Hippocampal formation (tissue), 2 donors: ENCODE measurements at regions not wholly inside any gene's neighbourhood (a gene's known extent, or its start where the extent isn't known, plus 50 kb on each side); places are given as distances from the start of the nearest gene placed in this dataset.

Experiments used
- DNase-seq, 2 donors: peaks; one replicate each; lab custom pipeline; 2025; lab: John Stamatoyannopoulos, UW

DNA sequence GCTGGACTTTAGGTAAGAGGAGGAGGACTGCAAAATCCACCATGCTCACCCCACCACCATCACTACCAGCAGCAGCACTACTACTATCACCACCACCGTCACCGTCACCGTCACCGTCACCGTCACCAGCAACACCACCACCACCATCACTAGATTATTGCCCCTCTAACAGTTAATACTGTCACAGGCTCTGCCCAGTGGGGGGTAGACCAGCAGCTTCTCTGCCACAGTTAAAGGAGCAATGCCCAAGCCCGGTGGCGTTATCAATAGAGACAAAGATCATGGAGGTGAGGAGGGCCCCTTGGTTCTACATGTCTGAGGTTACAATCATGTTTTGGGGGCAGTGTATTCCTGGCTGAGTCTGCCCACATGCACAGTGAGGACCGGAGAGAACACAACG lies 184.4 kb upstream of the DYNLRB2 start:
- DNase-seq, result no peak

- DNase-seq, result no peak
Measured at GRCh38 chr16:80355335-80355734, 185.5 kb upstream of the DYNLRB2 start.

GRCh38 chr16:80350061-80350460 lies 190.7 kb upstream of the DYNLRB2 start:
- DNase-seq, result no peak

DNA sequence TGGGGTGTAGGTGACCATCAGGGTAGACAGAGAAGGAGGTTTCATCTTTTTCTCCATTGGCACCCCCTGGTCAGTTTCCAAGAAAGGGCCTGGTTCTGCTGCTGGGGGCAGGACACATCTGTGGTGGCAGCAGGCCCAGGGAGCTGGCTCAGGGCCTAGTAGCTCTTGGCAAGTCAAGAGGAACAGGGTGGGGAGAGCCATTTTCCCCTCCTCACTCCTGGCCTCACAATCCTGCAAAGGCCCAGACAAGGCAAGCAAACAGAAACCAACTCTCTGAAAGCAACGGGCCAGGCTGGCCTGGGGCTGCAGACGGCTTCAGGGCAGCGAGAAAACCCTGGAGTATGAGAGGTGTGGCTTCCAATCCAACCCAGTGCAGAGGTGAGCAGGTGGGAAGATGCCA lies 192.9 kb upstream of the DYNLRB2 start:
- peak; percentile 15 to 23 for DNase-seq

DNA sequence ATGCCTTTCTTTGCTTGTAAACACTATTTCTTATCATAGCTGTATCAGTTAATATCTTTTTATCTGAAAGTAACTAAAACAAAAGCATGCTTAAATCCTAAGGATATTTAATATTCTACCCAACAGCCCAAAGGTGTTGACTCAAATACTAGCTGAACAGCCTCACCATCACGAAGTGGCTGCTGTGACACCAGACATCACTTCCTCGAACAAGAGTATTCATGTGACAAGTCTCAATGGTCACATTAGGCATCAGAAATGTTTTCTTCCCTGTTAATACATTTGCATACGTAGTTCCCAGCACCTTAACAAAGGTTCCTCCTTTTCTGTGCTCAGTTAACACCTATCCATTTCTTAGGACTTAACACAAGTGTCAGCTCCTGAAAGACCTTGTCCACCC lies 193.8 kb upstream of the DYNLRB2 start:
- DNase-seq, result no peak

DNA sequence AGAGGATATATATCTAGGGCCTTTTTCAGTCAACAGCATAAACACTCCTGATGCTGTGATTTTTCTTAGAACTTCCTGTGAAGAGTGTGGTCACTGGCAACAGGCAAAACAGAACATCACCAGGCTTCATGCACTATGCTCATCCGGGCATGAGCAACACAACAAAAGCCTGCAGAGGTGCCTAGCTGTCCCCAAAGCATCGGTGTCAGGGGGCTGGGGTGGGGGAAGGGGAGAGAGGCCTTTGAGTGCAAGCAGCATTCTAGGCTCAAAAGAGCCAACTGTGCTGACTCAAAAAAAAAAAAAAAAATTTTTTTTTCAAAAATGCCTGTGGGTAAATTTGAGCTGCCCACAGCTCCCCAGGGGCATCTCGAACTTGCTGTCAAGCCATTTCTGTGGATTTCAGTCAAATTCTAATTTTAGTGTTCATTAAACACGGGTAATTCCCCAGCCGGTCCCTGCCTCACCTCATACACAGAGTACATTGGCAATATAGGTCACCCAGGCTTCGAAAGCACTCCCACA lies 194.6 kb upstream of the DYNLRB2 start:
- DNase-seq, result no peak

GRCh38 chr16:80345701-80346100 lies 195.1 kb upstream of the DYNLRB2 start:
- DNase-seq, result no peak

DNA sequence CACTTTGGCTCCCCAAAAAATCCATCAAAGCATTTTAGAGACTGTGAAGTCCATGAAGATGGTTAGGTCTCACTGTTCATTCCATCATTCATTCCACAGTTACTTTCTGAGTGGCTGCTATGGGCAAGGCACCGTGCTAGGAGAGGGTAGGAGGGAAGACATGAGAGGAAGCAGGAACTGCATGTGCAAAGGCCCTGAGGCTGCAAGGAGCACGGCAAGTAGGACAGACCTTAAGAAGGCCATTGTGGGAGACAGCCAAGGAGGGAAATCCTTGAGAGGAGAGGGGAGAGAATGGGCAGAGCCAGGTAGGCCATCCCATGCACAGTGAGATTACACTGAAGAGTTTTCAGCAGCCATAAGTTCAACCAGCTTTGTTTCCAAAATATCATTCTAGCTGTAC lies 196.2 kb upstream of the DYNLRB2 start:
- no peak for DNase-seq

GRCh38 chr16:80341263-80341662 lies 199.5 kb upstream of the DYNLRB2 start:
- no peak for DNase-seq

DNA sequence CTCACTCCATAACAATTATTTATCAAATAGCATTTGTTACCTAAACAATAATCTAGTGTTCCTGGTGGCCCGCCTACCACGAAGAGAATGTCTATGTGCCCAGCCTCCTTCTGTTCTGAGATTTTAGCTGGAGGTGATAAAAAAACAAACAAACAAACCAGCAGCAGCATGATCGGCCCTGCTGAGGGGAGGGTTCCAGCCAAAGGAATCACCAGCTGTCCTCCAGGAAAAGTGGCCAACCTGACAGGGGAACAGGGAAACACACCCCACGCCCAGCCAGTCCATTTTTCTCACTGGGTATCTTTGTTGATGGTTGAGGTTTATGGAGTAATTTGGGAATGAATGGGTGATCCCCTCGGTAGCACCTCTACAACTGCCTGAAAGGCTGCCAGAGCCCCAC lies 203.0 kb upstream of the DYNLRB2 start:
- no peak for DNase-seq

DNA sequence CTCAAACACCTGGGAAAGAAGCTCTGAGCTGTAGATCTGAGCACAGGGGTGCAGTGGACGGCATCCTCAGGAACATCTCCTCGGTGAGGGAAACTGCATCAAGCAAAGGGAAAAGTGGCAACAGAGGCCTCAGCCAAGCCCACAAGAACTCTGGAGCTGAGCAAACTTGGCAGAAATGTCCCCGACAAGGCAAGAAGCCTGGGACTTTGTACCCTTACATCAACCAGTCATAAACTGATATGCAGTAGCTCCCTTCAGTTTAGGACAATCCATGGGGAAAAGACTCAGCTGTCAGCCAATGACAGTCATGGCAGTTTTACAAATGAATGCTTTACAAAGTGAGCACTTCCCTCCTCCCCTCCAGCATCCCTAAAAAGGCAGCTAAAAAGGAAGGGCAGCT lies 210.0 kb upstream of the DYNLRB2 start:
- DNase-seq, result no peak

DNA sequence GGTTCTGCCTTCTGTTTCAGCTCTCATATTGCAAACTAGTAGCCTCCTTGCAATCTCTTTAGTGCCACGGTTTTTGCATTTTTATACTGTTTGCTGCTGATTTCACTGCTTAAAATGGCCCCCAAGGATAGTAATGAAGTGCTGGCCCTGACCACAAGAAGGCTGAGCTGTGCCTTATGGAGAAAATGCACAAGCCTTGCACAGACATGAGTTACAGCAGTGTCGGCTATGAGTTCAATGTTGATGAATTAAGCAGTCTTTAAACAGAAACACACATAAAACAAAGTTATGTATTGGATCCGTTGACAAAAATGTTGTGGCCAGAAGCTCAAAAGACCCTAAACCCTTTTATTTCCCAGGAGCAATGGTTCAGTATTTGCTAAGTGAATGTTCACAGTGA lies 210.6 kb upstream of the DYNLRB2 start:
- DNase-seq, result no peak

GRCh38 chr16:80327740-80328139 lies 213.1 kb upstream of the DYNLRB2 start:
- DNase-seq, result no peak

GRCh38 chr16:80324371-80324770 lies 216.4 kb upstream of the DYNLRB2 start:
- DNase-seq, result no peak

DNA sequence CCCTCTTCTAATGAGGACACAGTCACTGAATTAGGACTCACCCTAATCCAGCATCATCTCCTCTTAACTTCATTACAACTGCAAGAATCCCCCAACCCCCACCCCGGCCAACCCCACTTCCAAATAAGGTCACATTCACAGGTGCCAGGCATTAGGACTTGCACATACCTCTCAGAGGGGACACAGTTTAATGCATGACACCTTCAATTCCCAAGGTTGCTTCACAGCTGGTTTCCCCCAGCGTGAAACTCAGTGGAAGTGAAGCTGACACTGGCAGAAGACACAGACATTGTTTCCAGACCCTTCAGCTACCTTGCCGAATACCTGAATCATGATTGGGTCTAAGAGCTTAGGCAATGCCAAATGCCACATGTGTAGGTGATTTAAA lies 217.0 kb upstream of the DYNLRB2 start:
- no peak for DNase-seq

- peak in 1 of 2 donors; percentile 2 for DNase-seq
Measured at GRCh38 chr16:80323187-80323807, 217.5 kb upstream of the DYNLRB2 start.

DNA sequence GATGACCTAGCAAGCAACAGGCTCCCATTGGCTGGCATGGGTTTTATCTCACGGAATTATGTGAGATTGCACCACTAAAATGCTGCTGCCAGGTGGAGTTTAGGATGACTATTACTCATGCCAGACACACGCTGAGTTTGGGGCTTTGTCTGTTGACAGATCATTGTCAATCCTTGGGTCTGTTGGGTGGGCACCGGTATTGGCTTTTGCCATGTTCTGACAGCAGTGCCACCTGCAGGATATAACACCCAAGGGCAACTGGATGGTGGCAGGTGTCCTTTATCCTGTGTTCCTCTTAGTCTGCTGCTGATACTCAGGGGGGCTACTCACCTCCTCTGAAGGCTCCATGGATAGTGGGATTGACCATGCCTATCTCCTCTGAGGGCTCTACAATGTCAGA lies 221.6 kb upstream of the DYNLRB2 start:
- no peak for DNase-seq

DNA sequence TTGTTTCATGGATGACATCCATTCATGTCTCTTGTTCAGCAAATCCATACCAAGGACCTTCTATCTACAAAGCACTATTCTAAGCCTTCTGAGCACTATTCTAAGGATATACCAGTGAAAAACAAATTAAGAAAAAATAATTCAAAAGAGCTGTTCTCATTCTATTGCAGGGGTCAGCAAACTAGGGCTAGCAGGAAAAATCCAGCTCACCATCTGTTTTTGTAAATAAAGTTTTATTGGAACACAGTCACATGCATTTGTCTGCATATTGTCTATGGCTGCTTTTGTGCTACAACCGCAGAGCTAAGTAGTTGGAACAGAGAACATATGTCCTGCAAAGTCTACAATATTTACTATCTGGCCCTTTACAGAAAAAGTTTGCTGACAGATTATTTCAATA lies 222.7 kb upstream of the DYNLRB2 start:
- DNase-seq, result no peak

DNA sequence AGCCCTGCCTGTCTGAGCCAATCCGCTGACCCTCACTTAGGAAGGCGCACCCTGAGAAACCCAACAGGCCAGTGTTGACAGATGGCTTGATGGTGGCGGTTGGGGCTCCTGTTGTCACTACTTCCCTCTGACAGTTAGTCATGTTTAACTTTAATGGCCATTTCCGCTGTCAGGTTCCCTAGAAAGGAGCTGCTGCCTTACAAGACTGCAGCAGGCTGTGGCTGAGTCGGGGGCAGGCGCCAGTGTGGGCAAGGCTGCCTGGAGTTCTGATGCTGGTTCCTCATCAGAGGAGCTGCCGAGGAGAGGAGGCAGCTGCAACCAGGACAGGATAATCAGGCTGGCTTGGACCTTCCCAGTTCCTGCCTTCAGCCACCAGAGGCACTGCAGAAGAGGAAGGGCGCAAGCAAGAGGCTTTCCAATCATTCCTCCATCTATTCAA lies 223.2 kb upstream of the DYNLRB2 start:
- DNase-seq, result no peak

GRCh38 chr16:80317116-80317515 lies 223.7 kb upstream of the DYNLRB2 start:
- no peak for DNase-seq

DNA sequence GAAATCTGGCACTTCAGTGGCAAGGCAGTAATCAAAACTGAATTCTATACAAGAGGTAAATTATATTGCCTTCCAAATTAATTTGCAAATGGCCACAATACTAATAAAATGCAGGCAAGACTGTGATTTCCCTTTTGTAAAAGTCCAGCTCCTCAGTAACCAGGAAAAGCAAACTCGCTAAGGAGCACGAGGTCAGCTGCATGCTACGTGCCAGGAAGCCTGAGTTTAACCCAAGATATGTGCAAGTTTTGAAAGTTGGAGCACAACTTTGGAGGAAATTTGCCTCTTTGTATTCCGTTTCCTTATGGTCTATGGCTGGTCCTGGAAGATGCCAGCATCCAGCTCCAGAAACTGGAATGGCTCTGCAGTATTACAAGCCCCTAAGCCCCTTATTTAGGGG lies 226.8 kb upstream of the DYNLRB2 start:
- no peak for DNase-seq

DNA sequence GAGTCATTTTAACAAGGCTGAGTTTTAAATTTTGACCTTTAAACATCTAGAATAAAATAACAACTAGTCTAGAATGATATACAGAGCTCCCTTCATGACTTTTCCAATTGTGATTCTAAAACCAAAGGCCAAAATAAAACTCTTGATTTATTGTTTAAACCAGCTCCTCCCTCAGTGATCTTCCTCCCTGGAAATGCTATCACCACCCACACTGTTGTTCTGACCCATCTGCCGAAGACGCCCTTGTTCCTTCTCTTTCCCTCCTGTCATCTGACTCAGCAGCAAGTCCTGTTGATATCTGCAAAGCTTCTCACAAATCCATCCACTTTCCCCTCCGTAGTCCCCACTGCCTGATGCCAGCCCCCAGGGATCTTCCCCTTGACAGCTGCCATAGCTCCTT lies 231.6 kb upstream of the DYNLRB2 start:
- DNase-seq, result no peak

- no peak for DNase-seq
Measured at GRCh38 chr16:80305410-80305809, 235.4 kb upstream of the DYNLRB2 start.

GRCh38 chr16:80303691-80304090 lies 237.1 kb upstream of the DYNLRB2 start:
- no peak for DNase-seq
